ENCODE measurements at regions not wholly inside any gene's neighbourhood (a gene's known extent, or its start where the extent isn't known, plus 50 kb on each side); places are given as distances from the start of the nearest gene placed in this dataset.

GRCh38 chr13:39149896-39150295, 111.6 kb downstream of the NHLRC3 start:
- TF ChIP-seq CTCF (IDR thresholded peaks at IDR 0.05) (no peak), POLR2A (IDR thresholded peaks at IDR 0.05) (no peak)

All from Peyer's patch (tissue), 4 donors.